Inflammatory macrophage (primary cell): ENCODE measurements at regions not wholly inside any gene's neighbourhood (a gene's known extent, or its start where the extent isn't known, plus 50 kb on each side); places are given as distances from the start of the nearest gene placed in this dataset.

Source experiments
- DNase-seq, 2 donors: peaks; one replicate each; pipeline ENCODE4 v3.0.0-alpha.2; 2020 to 2022

GRCh38 chr12:76216585-76217472 is 131.4 kb downstream of the BBS10 start:
- peak; percentile 55 to 67 for DNase-seq

DNA sequence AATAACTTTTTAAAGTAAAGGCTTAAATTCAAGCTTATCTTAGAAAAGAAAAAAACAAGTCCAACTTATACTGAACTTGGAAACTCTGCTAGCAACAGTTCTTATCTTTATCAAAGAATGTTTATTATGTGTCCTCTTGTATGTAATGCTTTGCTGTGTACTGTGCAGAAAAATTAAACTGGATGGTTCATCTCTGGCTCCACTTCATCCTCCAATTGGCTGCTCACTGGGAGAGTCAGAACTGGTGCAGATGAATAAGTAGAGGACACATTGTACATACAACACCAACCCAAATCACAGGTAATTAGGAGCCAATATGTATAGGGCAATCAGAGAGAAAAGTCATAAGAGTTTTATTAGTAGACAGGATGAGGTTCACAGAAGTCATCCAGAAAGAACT is 123.6 kb upstream of the NAP1L1 start:
- no peak for DNase-seq

DNA sequence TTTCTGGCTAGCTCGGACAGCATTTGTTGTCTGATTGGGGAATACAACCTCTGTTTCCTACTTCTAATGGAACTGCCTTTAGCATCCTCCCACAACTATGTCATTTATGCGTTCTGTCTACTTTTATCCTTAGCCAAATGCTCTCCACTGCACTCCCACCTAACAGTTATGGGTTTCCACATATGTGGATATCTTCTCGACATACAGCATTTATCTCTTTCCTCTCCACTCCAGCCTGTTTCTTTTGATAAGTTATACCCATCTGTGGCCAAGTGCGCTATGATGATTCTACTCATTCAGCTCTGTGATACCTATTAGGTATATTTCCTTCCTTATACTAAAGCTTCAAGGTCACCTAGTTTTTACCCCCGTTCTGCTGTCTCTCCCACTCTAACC is 122.2 kb upstream of the NAP1L1 start:
- DNase-seq: no peak

- no peak for DNase-seq
Measured at GRCh38 chr12:76206039-76206676, 121.7 kb upstream of the NAP1L1 start.

DNA sequence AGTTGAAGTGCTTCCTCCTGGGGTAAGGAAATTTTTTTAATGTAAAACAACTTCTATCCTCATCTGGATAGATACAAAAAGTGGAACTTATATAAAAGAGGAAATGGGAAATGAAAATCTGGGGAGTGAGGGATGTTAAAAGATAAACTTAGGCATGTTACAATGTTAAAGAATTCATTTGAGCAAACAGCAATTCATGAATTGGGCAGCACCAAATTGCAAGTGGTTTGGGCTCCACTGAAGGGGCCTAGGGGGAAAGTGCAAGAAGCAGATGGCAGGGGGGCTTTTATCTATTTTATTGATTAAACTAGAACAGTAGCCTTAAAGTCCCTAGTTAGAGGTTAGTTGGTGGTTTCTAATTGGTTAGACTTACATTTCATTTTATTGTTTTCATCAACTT is 118.1 kb upstream of the NAP1L1 start:
- DNase-seq: peak in 1 of 2 donors; percentile 7

GRCh38 chr12:76201758-76202157 is 117.3 kb upstream of the NAP1L1 start:
- no peak for DNase-seq

- DNase-seq: no peak
Measured at GRCh38 chr12:76201316-76201715, 116.8 kb upstream of the NAP1L1 start.

GRCh38 chr12:76199808-76200207 is 115.3 kb upstream of the NAP1L1 start:
- peak in 1 of 2 donors; percentile 17 for DNase-seq

GRCh38 chr12:76198839-76199238 is 114.4 kb upstream of the NAP1L1 start:
- no peak for DNase-seq

GRCh38 chr12:76197283-76197682 is 112.8 kb upstream of the NAP1L1 start:
- DNase-seq: no peak

GRCh38 chr12:76195920-76196319 is 111.4 kb upstream of the NAP1L1 start:
- no peak for DNase-seq

DNA sequence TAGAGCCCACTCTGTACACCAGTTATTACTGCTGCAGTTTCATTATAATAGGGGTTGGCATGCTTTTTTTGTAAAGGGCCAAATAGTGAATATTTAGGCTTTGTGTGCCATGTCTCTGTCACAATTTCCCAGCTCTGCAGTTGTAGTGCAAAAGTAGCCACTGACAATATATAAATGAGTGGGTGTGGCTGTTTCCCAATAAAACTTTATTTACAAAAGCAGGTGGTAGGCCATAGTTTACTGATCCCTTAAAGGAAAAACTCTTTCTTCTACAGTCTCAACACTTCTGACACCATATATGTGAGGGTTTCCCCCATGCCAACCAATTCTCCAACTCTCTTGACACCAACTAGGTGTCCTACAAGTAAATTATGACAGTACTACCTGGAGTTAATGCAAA is 110.2 kb upstream of the NAP1L1 start:
- DNase-seq: no peak

- DNase-seq: no peak
Measured at GRCh38 chr12:76193961-76194360, 109.5 kb upstream of the NAP1L1 start.

DNA sequence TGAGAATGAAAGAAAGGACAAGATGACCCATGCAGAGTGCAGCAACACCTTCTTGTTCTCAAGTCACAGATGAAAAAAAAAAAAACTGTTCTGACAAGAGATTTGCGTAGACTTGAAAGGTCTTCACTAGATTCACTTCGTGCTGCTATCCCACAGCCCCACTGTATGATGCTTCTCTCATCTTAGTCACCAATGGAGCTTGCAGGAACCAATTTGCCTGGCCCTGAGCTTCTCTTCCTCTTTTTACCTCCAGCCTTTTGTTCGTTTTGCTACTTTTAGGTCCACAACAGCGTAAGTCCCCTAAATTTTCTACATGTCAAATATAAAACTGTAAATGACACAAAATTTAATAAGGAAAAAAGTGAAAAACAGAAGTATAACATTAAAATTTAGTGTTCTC is 107.9 kb upstream of the NAP1L1 start:
- DNase-seq: peak in 1 of 2 donors; percentile 19

DNA sequence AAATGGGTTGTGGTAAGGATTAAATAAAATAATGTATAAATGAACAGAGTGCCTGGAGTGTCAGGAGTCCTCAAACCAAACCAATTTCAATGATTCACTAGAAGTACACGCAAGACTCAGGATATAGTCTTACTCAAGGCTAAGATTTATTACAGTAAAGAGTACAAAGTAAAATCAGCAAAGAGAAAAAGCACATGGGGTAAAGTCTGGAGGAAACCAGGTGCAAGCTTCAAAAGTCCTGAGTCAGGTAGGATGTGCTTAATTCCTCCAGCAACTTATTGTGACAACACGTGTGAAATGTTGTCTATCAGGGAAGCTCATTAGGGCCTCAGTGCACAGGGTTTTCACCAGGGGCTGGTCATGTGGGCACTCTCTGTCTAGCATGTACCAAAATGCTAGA is 105.8 kb upstream of the NAP1L1 start:
- DNase-seq: no peak

GRCh38 chr12:76189851-76190250 is 105.4 kb upstream of the NAP1L1 start:
- no peak for DNase-seq

GRCh38 chr12:76187177-76187576 is 102.7 kb upstream of the NAP1L1 start:
- DNase-seq: no peak

DNA sequence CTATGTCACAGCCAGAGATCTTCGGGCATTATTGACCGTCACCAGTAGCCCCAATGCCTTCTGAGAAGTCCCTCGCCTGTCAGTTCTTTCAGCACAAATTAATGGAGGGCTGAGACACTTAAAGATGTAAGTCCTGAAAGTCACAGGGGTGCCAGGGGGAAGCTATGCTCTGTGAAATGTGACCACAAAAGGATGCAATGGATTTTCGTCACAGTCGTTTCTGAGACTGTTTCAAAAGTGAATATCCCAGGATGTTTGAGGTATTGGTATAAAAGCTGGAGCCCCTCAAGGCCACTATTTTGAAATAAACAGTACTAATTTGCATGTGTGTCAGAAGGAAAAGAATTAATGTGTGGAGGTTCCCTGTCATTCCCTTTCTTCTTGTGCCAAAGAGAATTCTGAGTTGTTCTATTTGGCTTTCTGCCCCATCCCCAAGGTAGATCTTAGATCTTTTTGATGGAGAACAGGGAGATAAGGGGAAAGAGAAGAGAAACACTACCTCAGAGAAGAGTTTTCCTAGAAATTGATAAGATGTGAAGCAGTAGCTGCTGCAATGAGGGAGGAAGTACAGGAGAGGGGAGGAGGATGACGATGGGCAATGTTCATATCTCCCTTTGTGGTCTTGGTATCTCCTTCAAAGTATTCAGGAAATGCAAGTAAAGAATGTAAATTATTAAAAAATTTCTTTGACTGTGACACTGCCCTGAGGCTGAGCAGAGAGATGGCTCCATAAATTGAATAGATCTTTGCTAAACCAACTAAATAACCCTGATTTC is 101.8 kb upstream of the NAP1L1 start:
- peak; percentile 62 to 67 for DNase-seq

GRCh38 chr12:76183459-76184186 is 99.1 kb upstream of the NAP1L1 start:
- peak; percentile 92 to 96 for DNase-seq

GRCh38 chr12:76180401-76181277 is 96.2 kb upstream of the NAP1L1 start:
- DNase-seq: no peak

- DNase-seq: no peak
Measured at GRCh38 chr12:76178452-76178851, 94.0 kb upstream of the NAP1L1 start.

GRCh38 chr12:76177821-76178220 is 93.3 kb upstream of the NAP1L1 start:
- DNase-seq: no peak
